Middle frontal gyrus (tissue), 1 donor: ENCODE measurements at regions not wholly inside any gene's neighbourhood (a gene's known extent, or its start where the extent isn't known, plus 50 kb on each side); places are given as distances from the start of the nearest gene placed in this dataset.

Experiments
- DNase-seq: peaks from one replicate; pipeline ENCODE4 v3.0.0-alpha.2; 2015; ENCODE audit warnings: low spot score; ENCODE audit errors: extremely low spot score

DNA sequence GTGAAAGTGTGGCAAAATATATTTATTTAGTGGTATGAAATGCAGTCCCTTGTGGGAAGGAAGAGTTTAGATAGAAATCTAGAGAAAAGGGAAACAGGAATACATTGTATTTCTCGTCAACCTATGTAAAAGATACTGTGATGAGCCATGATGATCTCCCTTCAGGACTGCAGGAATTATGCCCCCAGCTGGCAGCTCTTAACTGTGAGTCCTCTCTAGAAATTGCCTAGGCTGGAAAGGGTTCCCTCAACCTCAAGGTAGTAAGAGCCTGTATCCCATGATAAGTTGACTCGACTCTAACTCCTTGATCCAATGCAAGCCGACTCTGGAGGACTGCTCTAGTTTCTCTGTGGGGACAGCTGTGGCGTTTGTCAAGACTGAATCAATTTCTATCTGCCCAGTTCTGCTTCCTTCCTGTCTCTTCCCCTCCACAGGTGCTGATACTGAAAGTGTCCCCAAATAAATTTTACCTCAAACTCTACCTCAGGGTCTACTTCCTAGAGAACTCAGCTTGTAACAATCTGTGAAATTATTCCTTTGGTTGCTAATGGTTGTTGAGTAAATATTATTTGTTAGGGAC, 897.3 kb downstream of the METTL15 start:
- no peak for DNase-seq

DNA sequence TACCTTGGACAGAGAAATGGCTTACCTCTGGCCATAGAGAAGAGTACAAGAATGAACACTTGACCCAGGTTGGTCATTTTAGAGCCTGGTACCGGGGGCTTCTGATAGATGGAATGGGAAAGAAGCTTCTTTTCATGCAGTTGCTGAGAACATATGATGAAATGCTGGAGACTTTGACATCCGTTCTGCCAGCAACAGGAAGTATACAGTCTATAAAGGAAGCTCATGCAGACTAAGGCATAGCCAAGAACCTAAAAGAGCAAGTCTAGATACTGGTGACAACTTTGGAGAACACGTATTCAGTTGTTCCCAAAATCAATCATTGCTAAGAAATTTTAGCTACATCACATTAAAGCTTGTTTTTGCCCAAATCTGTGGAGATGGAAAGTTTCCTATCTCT, 894.6 kb downstream of the METTL15 start:
- DNase-seq: no peak

DNA sequence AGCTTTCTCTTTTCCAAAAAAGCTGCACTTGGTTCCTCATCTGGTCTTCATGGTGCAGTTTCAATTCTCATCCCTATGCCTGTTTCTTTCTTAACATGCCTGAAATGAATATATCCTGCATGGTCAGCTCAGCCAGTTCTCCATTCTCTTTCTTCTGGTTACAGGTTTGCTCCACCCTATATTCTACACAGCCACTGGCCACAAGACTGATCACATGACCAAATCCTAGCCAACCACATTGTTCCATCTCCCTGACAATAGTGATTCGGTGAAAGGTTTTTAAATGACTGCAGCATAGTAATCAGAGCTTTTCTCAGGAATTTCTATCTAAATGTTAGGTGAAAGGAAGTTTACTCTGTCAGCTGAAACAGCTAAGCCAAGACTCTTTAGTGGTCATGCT, 891.4 kb downstream of the METTL15 start:
- no peak for DNase-seq

GRCh38 chr11:28992996-28993395, 884.8 kb downstream of the METTL15 start:
- no peak for DNase-seq

GRCh38 chr11:28984231-28984630, 876.0 kb downstream of the METTL15 start:
- DNase-seq: no peak

DNA sequence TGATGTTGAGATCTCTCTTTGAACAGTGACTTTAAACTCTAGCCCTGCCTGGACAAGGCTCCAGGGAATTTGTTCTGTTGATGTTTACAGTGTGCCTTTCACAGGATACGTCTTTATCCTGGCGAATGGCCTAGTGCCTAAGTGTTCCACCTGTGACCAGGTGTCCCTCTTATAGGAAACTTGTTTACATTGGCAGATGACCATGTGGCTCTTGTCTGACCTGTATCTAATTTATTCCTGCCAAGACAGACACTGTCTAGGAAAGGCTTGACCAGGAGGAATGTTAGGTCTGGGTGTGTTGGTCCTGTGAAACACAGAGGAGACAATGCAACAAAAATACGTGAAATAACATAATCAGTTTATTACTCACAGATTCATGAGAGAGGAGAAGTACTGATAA, 875.6 kb downstream of the METTL15 start:
- no peak for DNase-seq

DNA sequence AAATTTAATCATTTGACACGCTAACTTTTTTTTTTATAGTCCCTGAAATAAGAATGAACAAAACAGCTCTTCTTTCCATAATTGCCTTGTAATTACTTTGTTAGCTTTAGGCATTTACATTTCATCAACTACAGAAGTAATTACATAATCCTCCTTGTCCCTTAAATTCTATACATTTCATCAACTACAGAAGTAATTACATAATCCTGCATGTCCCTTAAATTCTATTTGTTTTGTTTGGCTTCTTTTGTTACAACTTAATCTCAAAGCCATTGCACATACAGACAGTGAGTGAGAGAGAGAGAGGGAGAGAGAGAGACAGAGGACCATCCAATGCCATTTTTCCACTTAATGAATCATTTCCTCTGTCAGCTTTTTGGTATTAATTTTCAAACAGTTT, 873.2 kb downstream of the METTL15 start:
- no peak for DNase-seq

GRCh38 chr11:28976801-28977145, 868.6 kb downstream of the METTL15 start:
- no peak for DNase-seq

DNA sequence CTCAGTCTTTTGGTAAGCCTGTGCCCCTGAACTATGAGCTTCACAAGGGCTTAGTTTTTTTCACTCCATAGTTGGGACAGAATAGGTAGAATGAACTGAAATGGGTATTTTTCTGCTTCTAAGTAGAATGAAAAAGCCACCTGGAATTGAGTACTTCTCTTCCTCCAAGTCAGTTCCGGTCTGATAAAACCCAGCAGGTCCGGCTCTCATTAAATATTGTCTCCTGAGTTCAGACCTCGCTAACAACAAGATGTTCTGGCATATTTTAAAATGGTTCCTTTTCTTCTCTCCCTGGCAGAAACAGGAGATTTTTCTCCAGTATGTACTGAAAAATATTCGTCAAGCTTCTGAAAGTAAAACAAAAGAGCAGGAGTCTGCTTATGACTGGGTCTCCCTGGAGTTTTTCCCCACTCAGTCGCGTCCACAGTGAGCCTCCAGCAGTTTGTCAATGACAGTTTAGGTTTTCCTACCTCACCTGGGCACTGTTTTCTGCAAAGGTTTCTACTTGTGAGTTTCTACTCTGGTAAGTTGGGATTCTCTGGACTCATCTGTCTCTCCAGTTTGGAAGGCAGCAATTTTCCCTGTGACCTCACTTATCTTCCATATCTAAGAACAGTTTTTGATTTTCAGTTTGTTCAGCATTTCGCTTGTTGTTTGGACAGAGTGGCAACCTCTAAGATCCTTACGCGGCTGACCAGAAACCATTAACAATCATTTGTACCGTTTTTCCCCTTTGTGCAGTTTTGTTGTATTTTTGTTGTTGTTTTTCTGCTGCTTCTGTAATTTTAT, 868.0 kb downstream of the METTL15 start:
- DNase-seq: no peak

DNA sequence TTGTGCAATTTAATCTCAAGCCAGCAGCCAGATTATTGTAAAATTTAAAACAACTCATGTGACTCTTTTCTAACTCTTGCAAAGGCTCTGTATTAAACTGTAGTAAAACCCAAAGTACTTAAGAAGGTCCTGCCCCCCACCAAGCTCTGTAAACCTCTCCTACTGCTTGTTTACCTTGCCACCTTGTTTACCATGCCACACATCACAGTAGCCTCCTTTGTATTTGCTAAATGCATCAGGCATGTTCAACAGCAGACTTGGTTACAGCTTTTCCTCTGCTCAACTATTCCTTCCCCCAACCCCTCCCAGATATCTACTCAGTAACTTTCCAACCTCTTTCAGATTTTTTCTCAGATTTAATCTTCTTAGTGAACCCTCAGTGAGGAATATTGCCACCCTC, 861.6 kb downstream of the METTL15 start:
- no peak for DNase-seq

GRCh38 chr11:28966951-28967350, 858.8 kb downstream of the METTL15 start:
- DNase-seq: no peak

DNA sequence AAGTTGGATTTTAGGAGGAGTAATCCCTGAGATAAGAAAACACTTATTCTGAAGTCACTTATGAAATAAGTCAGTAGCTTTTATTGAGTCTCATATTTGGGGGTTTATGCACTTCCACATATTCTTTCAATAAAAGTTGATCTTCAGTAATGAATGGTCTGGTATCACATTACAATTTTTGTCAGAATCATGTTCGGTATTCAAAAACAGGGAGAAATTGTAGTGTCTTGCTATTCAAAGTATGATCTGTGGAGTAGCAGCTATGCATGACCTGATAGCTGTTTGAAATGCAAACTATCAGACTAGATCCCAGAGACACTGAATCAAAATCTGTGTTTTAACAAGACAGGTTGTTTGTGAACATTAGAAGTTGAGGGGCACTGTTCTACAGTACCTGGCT, 857.6 kb downstream of the METTL15 start:
- DNase-seq: no peak

- no peak for DNase-seq
These were observed 856.6 kb downstream of the METTL15 start for GRCh38 chr11:28964811-28965210.

GRCh38 chr11:28963187-28963586, 855.0 kb downstream of the METTL15 start:
- no peak for DNase-seq

- no peak for DNase-seq
These were observed 854.3 kb downstream of the METTL15 start for GRCh38 chr11:28962502-28962901.

- DNase-seq: no peak
These were observed 853.5 kb downstream of the METTL15 start for GRCh38 chr11:28961726-28962125.

DNA sequence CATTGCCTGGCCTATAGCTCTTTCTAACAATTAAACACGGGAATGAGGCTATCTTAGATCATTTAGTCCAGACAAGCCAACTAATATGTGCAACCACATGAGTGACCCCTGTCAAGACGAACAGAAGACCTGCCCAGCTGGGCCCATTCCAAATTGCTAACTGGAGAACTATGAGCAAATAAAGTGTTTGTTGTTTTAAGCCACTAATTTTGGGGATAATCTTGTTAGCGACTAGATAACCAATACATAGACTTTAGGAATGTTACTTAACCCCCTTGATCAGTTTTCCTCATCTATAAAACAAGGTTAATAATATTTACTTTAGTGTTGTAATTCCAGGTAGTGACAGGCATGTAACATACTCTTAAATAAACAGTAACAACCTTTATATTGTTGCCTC, 848.3 kb downstream of the METTL15 start:
- DNase-seq: no peak

DNA sequence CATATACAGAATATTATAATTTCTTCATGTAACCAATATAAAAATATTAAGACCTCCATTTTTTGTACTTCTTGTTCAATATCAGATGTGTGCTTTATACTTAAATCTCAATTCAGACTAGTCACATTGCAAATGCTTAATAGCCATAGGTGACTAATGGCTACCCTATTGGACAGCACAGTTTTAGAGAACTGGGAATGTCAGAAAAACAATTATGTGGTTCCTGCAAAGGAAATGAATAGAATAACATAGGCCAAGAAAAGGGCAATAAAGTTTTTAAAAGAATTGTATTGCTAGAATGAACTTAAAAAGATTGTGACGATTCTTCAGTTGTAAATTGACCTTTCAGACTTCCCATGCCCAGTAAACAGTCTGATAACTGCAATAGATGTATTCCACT, 843.0 kb downstream of the METTL15 start:
- DNase-seq: no peak

DNA sequence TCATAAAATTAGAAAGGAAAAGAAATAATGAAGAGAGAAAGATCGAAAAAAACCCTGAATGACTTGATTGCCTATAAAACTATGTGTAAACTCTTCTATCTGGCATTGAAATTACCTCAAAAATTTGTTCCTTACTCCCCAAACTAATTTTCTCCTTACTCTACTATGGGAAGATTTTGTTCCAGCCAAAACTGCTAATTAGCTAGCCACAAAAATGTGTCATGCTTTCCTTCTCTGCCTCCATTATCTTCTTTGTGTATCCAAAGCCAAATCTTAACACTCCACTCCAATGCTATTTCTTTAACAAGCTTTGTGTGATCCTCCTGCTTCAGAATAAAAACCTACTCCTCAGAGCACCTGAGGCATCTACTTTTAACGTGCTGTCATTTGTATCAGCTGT, 831.2 kb downstream of the METTL15 start:
- DNase-seq: no peak

DNA sequence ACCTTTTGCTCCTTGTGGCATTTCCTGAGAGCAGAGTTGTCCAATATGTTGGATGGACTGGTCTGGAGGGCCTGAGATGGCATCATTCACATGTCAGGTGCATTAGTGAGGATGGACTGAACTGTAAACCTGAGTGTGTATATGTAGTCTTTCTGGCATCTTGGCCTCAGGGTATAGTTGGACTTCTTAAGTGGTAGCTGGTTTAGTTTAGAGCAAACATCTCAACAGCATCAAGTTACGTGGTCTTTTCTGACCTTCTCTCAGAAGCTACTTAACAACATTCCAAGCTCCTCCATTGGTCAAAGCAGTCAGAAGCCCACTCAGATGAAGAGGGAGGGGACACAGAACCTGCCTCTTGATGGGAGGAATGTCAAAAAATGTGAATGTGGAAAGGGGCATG, 829.9 kb downstream of the METTL15 start:
- no peak for DNase-seq

GRCh38 chr11:28932940-28933339, 824.8 kb downstream of the METTL15 start:
- no peak for DNase-seq

DNA sequence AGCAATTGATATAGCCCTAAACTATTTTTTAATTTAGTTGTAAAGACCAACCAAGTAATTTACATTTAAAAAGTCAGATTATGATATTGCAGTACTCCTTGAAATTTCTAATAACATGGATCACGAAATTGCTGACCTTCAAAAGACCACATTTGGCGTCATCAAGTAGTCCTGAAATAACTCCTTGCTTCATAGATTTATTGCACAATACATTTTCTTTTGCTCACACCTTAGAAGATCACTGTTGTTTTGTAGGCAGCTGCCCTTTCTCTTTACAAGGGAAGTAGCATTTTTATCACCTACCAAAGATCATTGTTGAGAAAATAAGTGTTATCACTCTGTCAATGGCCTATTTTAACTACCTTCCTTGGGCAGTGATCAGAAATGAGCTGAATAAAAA, 815.8 kb downstream of the METTL15 start:
- DNase-seq: no peak

GRCh38 chr11:28922386-28922981, 814.3 kb downstream of the METTL15 start:
- no peak for DNase-seq
